ENCODE measurements at regions not wholly inside any gene's neighbourhood (a gene's known extent, or its start where the extent isn't known, plus 50 kb on each side); places are given as distances from the start of the nearest gene placed in this dataset.
"Not testable (repeated sequence)": the region's sequence is repeated elsewhere in the genome, so short reads cannot be mapped to it uniquely, and the experiment has no call there.

GRCh38 chr21:18114810-18115209, 129.8 kb upstream of the CHODL start:
- DNase-seq (ENCODE audit: low read depth in 2 of 2): no peak

GRCh38 chr21:18104802-18105201, 139.8 kb upstream of the CHODL start:
- no peak for DNase-seq (ENCODE audit: low read depth in 2 of 2)

GRCh38 chr21:18096413-18096812, 148.2 kb upstream of the CHODL start:
- DNase-seq (ENCODE audit: low read depth in 2 of 2): not testable (repeated sequence)

GRCh38 chr21:18089786-18090185, 154.8 kb upstream of the CHODL start:
- DNase-seq (ENCODE audit: low read depth in 2 of 2): no peak

- no peak for DNase-seq (ENCODE audit: low read depth in 2 of 2)
Measured at GRCh38 chr21:18070392-18070791, 174.2 kb upstream of the CHODL start.

- no peak for DNase-seq (ENCODE audit: low read depth in 2 of 2)
Measured at GRCh38 chr21:18069875-18070274, 174.8 kb upstream of the CHODL start.

GRCh38 chr21:18060402-18060801, 184.2 kb upstream of the CHODL start:
- no peak for DNase-seq (ENCODE audit: low read depth in 2 of 2)

- no peak for DNase-seq (ENCODE audit: low read depth in 2 of 2)
Measured at GRCh38 chr21:18058731-18059398, 185.8 kb upstream of the CHODL start.

- DNase-seq (ENCODE audit: low read depth in 2 of 2): no peak
Measured at GRCh38 chr21:18053151-18053550, 191.5 kb upstream of the CHODL start.

GRCh38 chr21:18049461-18049860, 195.2 kb upstream of the CHODL start:
- no peak for DNase-seq (ENCODE audit: low read depth in 2 of 2)

- DNase-seq (ENCODE audit: low read depth in 2 of 2): no peak
Measured at GRCh38 chr21:18041012-18041411, 203.6 kb upstream of the CHODL start.

- DNase-seq (ENCODE audit: low read depth in 2 of 2): no peak
Measured at GRCh38 chr21:18030248-18030647, 211.1 kb upstream of the C21orf91 start.

GRCh38 chr21:18026359-18026758, 207.2 kb upstream of the C21orf91 start:
- no peak for DNase-seq (ENCODE audit: low read depth in 2 of 2)

- DNase-seq (ENCODE audit: low read depth in 2 of 2): no peak
Measured at GRCh38 chr21:18023711-18024110, 204.6 kb upstream of the C21orf91 start.

- no peak for DNase-seq (ENCODE audit: low read depth in 2 of 2)
Measured at GRCh38 chr21:18023157-18023556, 204.0 kb upstream of the C21orf91 start.

- DNase-seq (ENCODE audit: low read depth in 2 of 2): no peak
Measured at GRCh38 chr21:18007121-18007520, 188.0 kb upstream of the C21orf91 start.

- no peak for DNase-seq (ENCODE audit: low read depth in 2 of 2)
Measured at GRCh38 chr21:18006691-18007090, 187.5 kb upstream of the C21orf91 start.

GRCh38 chr21:18002393-18002792, 183.2 kb upstream of the C21orf91 start:
- DNase-seq (ENCODE audit: low read depth in 2 of 2): no peak

- DNase-seq (ENCODE audit: low read depth in 2 of 2): no peak
Measured at GRCh38 chr21:18000981-18001686, 182.0 kb upstream of the C21orf91 start.

GRCh38 chr21:17998599-17998998, 179.4 kb upstream of the C21orf91 start:
- not testable (repeated sequence) for DNase-seq (ENCODE audit: low read depth in 2 of 2)

GRCh38 chr21:17989780-17990179, 170.6 kb upstream of the C21orf91 start:
- no peak for DNase-seq (ENCODE audit: low read depth in 2 of 2)

GRCh38 chr21:17988102-17988437, 168.9 kb upstream of the C21orf91 start:
- DNase-seq (ENCODE audit: low read depth in 2 of 2): no peak

GRCh38 chr21:17987382-17988101, 168.4 kb upstream of the C21orf91 start:
- no peak for DNase-seq (ENCODE audit: low read depth in 2 of 2)

Measured in stimulated activated CD8-positive, alpha-beta memory T cell treated with anti-CD3 and anti-CD28 coated beads, Interleukin-15, amount 100 ng/mL, for 4 hours (primary cell).